ENCODE measurements at regions not wholly inside any gene's neighbourhood (a gene's known extent, or its start where the extent isn't known, plus 50 kb on each side); places are given as distances from the start of the nearest gene placed in this dataset.

GRCh38 chr12:128069359-128069997 is 197.5 kb upstream of the TMEM132C start:
- DNase-seq (ENCODE audit: extremely low read depth, low read depth) = no peak
- H3K4me3 ChIP-seq (replicated peaks; ENCODE audit: low read depth, low read length) = no peak overlapping the region
- TF ChIP-seq CTCF (IDR thresholded peaks at IDR 0.05; ENCODE audit: low read depth, low read length, missing control alignments) = peak; percentile 68

GRCh38 chr12:128073937-128074336 is 193.0 kb upstream of the TMEM132C start:
- no peak for DNase-seq (ENCODE audit: extremely low read depth, low read depth)
- no peak for TF ChIP-seq CTCF (IDR thresholded peaks at IDR 0.05; ENCODE audit: low read depth, low read length, missing control alignments)
- no peak overlapping the region for H3K4me3 ChIP-seq (replicated peaks; ENCODE audit: low read depth, low read length)

- DNase-seq (ENCODE audit: extremely low read depth, low read depth) = no peak
- TF ChIP-seq CTCF (IDR thresholded peaks at IDR 0.05; ENCODE audit: low read depth, low read length, missing control alignments) = no peak
- no peak overlapping the region for H3K4me3 ChIP-seq (replicated peaks; ENCODE audit: low read depth, low read length)
These were observed 191.6 kb upstream of the TMEM132C start for GRCh38 chr12:128075332-128075731.

- TF ChIP-seq CTCF (IDR thresholded peaks at IDR 0.05; ENCODE audit: low read depth, low read length, missing control alignments) = no peak
- H3K4me3 ChIP-seq (replicated peaks; ENCODE audit: low read depth, low read length) = no peak overlapping the region
- no peak for DNase-seq (ENCODE audit: extremely low read depth, low read depth)
These were observed 190.8 kb upstream of the TMEM132C start for GRCh38 chr12:128076188-128076587.

GRCh38 chr12:128077211-128077916 is 189.6 kb upstream of the TMEM132C start:
- no peak overlapping the region for H3K4me3 ChIP-seq (replicated peaks; ENCODE audit: low read depth, low read length)
- no peak for DNase-seq (ENCODE audit: extremely low read depth, low read depth)
- no peak for TF ChIP-seq CTCF (IDR thresholded peaks at IDR 0.05; ENCODE audit: low read depth, low read length, missing control alignments)

GRCh38 chr12:128077917-128078298 is 189.1 kb upstream of the TMEM132C start:
- no peak for DNase-seq (ENCODE audit: extremely low read depth, low read depth)
- no peak for TF ChIP-seq CTCF (IDR thresholded peaks at IDR 0.05; ENCODE audit: low read depth, low read length, missing control alignments)
- no peak overlapping the region for H3K4me3 ChIP-seq (replicated peaks; ENCODE audit: low read depth, low read length)
